Lower leg skin (tissue), 3 donors: ENCODE measurements at regions not wholly inside any gene's neighbourhood (a gene's known extent, or its start where the extent isn't known, plus 50 kb on each side); places are given as distances from the start of the nearest gene placed in this dataset.

Source experiments
- CTCF ChIP-seq, 3 donors: fragments of 450-650 bp; IDR thresholded peaks; one replicate each; pipeline ENCODE4 v1.5.1; 2016; ENCODE audit warnings: antibody characterized with exemption in 3 of 3, mild to moderate bottlenecking in 3 of 3, moderate library complexity in 2 of 3
- POLR2A ChIP-seq, 2 donors: fragments of 450-650 bp; IDR thresholded peaks; one replicate each; pipeline ENCODE4 v1.6.1; 2016 to 2017; ENCODE audit warnings: antibody characterized with exemption in 2 of 2, mild to moderate bottlenecking in 1 of 2, moderate library complexity in 1 of 2

DNA sequence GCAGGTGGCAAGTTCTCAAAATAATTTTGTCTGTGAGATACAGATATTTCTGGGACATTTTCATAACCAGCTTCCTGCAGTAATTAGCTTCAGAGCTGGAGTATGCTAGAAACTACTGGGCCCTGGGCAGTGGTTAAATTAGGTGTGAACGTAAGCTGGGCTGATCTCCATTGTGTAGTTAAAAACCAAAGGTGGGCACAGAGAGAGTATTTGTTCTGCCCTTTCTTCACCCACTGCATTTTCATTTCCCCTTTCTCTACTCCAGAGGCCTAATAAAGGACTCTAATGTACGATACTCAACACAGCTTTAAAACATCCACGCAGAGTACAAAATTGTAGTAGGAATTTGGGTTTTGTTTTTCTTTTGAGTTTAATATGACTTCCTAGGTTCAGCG lies 252.7 kb downstream of the SPRY1 start:
- TF ChIP-seq POLR2A (IDR thresholded peaks at IDR 0.05) (no peak), CTCF (IDR thresholded peaks at IDR 0.05) (no peak)
